GM19467 (cell line): ENCODE measurements at regions not wholly inside any gene's neighbourhood (a gene's known extent, or its start where the extent isn't known, plus 50 kb on each side); places are given as distances from the start of the nearest gene placed in this dataset.
"Not testable (repeated sequence)": the region's sequence is repeated elsewhere in the genome, so short reads cannot be mapped to it uniquely, and the experiment has no call there.

ENCODE experiments used
- ATAC-seq: cut with Tn5 transposase; IDR thresholded peaks from one replicate; pipeline ENCODE4 v1.9.1; 2021; ENCODE audit warnings: mild to moderate bottlenecking, moderate library complexity; ENCODE audit not compliant: unreplicated experiment

DNA sequence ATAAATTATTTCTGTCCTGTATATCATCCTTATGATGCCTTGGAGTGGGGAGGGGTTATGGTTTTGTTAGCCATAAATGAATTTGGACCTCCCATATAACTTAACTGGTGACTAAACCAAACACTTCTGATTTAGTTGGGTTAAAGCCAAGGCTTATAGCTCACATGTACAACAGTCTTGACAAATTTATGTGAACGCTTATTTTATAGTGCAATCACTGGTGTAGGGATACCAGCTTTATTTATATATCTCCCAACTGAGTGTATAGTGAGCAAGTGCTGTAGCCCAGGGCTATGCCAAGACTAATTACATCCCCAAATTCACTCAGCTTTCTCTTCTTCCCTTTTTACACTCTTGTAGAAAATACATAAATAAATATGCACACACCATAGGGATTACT lies 956.2 kb downstream of the SORCS3 start:
- ATAC-seq: no peak

GRCh38 chr10:105596749-105597148 lies 955.7 kb downstream of the SORCS3 start:
- no peak for ATAC-seq

DNA sequence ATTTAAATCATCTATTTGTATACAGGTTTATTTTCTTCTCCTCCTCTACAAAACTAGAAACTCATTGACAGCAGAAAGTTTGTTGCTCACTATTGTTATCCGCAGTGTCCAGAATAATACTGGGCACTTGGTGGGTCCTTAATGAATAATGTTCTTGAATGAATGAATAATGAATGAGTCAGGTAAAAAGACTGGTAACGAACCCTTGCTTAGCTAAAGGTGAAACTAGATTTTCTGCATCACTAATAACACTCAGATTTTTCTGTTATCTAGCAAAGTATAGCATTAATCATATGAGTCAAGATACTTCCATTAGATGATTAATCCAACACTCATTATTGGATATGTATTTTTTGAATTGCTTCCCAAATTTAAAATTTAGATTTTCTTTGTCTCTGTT lies 953.2 kb downstream of the SORCS3 start:
- no peak for ATAC-seq

- no peak for ATAC-seq
These were observed 951.4 kb downstream of the SORCS3 start for GRCh38 chr10:105592468-105592867.

DNA sequence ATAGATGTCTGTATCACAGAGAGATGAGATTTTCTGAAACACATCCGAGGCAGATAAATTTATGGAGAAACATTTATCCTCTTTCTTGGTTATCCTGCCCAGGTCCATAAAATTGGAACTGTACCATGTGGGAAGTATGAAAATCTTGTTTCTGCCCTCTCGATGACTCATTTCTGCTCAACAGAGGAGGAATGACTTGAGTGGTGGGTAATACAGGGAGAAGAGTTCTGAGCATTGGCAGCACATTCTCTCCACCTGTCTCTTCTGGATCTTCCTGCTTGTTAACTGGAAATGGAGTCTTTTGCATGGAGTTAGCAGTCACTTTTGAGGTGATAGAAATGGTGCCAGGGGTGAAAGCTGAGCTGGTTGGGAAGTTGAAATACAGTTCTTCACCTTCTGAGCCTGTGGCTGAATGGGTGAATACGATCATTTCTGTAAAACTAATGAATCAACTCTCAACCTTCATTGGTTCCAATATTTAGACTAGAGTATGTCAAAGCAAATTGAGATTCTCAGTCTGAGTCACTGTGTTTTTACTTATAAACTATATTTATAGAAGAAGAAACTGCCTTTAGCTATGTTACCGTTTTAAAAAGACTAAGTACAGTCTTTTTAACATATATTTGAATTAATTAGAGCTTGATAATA lies 945.5 kb downstream of the SORCS3 start:
- no peak for ATAC-seq

GRCh38 chr10:105585753-105586152 lies 944.7 kb downstream of the SORCS3 start:
- ATAC-seq: no peak

GRCh38 chr10:105585171-105585570 lies 944.1 kb downstream of the SORCS3 start:
- no peak for ATAC-seq

- ATAC-seq: no peak
These were observed 938.0 kb downstream of the SORCS3 start for GRCh38 chr10:105579112-105579511.

DNA sequence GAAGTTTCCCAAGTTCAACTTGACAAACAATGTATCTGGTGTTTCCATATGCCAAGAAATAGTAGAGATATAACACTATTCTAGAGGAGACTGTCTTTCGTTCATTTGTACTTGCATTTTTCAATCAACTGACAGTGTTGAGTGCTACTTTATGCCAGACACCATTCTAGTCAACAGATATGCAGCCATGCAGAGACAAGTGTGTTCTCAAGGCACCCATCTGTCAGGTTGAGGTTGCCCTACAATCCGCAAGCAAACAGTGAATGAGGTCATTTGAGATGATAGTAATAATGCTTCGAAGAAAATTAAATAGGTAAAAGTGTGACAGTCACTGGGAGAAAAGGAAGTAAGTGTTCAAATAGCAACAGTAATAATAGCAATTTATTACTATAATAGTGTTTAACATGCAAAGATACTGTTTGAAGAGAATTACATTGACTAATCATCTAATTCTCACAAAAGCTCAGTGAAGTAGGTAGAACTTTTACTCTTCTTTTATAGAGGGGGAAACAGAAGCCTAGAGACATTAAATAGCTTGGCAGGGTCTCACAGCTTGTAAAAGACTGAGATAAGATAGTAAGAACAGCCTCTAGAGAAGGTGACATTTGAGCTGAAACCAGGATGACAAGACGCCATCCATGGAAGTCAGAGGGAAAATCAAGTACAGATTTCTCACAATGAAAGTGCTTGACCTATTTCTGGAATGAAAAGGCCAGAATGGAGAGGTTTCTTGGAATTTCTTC lies 936.9 kb downstream of the SORCS3 start:
- ATAC-seq: no peak

- no peak for ATAC-seq
These were observed 918.4 kb downstream of the SORCS3 start for GRCh38 chr10:105559333-105560097.

- ATAC-seq: not testable (repeated sequence)
These were observed 909.4 kb downstream of the SORCS3 start for GRCh38 chr10:105550453-105550852.

- ATAC-seq: no peak
These were observed 908.6 kb downstream of the SORCS3 start for GRCh38 chr10:105549731-105550130.

GRCh38 chr10:105545101-105545500 lies 904.0 kb downstream of the SORCS3 start:
- ATAC-seq: no peak

DNA sequence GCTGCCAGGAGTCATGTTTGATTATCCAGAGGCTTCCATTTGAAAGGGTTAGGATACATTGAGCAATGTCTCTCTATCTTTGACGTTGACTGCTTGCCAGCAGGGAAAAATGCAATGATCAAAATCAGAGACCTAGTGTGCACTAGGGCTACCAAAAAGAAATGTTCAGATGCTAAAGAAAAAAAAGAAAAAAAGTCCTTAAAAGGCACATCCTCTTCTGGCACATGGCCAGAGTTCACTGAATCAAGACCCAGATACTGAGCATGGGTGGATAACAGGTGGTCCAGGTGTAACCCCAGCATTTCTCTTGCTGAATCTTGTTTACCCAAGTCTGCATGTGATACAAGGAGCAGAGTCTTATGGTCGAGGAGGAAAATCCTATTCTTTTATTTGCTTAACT lies 899.3 kb downstream of the SORCS3 start:
- no peak for ATAC-seq

DNA sequence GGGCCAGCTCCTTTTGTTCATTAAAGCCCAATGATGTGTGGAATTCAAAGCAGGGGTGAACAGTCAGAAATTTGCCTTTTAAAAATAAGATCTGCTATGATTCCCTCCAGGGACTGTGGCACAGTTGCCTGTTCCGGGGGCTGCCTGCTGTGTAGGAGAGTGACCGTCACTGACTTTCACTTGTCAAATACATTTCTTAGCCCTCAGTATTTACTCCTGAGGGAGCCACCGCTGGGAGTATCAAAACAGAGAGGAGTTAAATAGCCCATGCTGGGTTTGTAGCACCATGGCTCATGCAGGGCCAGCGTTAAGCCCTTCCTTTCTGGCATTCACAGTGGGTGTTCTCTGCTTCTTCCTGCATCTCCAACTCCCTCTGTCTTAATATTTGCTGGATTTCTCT lies 897.8 kb downstream of the SORCS3 start:
- no peak for ATAC-seq

DNA sequence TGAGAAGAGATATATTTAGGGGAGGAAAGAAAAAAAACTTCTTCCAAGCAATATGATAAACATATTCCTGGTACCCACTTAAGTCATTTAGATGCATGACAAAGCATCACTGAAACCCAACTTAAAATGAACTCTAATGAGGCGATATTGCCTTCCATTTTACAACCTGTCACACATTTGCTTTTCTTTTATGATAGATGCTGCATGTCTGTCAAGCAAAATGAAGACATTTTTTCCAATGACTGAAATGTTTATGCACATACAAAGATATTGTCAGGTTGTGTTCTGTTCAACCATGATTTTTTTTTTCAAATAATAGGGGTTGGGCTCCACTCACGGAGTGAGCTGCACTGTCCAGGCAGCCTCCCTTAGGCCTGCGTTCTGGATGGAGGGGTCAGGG lies 894.4 kb downstream of the SORCS3 start:
- no peak for ATAC-seq

GRCh38 chr10:105534086-105534485 lies 893.0 kb downstream of the SORCS3 start:
- no peak for ATAC-seq

DNA sequence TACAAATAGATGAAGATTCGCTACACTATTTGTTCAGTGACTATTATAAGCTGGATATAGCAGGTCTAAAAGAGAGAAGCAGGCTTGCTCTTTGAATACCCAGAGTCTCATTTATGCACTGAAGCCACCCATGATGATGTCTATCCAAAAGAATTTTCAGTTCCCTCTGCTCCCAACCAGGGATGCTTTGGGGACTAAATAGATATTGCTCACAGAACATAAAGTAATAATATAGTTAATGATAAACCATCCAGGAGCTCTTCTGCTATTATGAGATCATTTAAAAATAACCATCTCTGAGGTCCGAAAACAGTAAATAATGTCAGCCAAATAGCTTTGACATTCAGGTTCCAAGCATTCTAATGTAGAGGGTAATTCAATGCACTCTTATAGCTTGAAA lies 875.4 kb downstream of the SORCS3 start:
- ATAC-seq: no peak

- ATAC-seq: no peak
These were observed 873.0 kb downstream of the SORCS3 start for GRCh38 chr10:105514106-105514505.

DNA sequence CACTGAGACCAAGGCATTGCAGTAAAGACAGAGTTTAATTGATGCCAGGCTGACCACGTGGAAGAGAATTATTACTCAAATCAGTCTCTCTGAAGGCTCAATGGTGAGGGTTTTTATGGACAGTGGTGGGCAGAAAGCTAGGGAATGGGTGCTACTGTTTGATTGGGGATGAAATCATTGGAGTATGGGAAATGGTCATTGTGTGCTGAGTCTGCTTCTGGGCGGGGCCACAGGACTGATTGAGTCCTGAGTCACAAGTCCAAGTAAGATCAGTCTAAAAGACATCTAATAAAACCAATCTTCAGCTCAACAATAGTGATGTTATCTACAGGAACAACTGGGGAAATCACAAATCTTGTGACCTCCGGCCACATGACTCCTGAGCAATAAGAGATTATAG lies 868.4 kb downstream of the SORCS3 start:
- no peak for ATAC-seq

- ATAC-seq: no peak
These were observed 865.2 kb downstream of the SORCS3 start for GRCh38 chr10:105506262-105506661.

- no peak for ATAC-seq
These were observed 862.6 kb downstream of the SORCS3 start for GRCh38 chr10:105503714-105504113.
